Activated T-cell treated with anti-CD3 and anti-CD28 coated beads, Interleukin-2, amount 50 U/mL, for 4 hours (primary cell): ENCODE measurements at regions not wholly inside any gene's neighbourhood (a gene's known extent, or its start where the extent isn't known, plus 50 kb on each side); places are given as distances from the start of the nearest gene placed in this dataset.

ENCODE experiments used
- ATAC-seq, 2 donors: fragments of 200-7000 bp; cut with Tn5 transposase; one replicate each; pipeline ENCODE4 v1.10.0; 2021
- DNase-seq: peaks from one replicate; pipeline ENCODE4 v3.0.0-alpha.2; 2020
- H3K27me3 Mint-ChIP-seq: one replicate; pipeline ENCODE4 v1.8.0; 2021; ENCODE audit warnings: low read depth, mixed read lengths
- H3K36me3 Mint-ChIP-seq: one replicate; pipeline ENCODE4 v1.8.0; 2022; ENCODE audit warnings: mixed read lengths; ENCODE audit not compliant: insufficient read depth
- H3K4me1 Mint-ChIP-seq: one replicate; pipeline ENCODE4 v1.8.0; 2021; ENCODE audit warnings: low read depth, mixed read lengths
- H3K4me3 Mint-ChIP-seq: one replicate; pipeline ENCODE4 v1.8.0; 2021; ENCODE audit warnings: mild to moderate bottlenecking, moderate library complexity, mixed read lengths
- H3K9me3 Mint-ChIP-seq: one replicate; pipeline ENCODE4 v1.8.0; 2021; ENCODE audit warnings: mixed read lengths

DNA sequence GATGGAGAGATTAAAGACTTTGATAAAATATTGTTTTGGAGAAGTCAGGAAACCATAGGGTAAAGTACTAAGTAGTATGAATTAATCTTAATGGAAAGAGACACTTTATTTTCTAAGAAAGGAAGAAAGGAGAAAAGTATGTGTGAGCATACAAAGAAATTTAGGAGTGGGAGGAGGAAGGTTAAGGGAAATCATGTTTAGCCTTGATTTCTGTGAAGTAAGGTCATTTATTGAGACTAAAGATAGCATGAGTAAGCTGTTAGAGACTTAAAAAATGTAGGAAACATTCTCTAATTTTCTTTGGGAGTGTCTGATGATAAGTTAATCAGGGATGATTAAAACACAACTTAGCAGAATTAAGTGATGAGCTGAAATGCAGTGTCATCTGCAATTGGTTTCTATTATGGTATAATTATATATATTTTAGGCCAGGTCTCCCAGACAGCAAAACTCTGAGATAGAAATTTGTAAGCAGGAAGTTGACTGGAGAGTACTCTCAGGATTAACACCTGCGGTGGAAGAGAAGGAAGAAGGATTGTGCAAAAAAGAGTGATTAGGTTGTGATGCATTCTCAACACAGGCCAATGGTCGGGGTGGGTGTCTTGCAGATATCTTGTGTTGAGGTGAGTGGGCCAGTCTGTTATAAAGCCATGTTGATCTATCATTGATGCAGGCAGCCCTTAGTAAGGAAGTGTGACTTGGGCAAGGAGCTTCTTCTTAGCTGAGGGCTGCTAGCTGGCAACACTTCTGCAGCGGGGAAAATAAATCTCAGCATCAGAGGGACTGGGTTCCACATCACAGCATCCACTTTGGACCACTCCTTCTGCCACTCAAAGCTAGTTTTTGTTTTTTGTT lies 256.2 kb downstream of the AEBP2 start:
- Mint-ChIP-seq H3K27me3 (peaks cover 5% of the 10 kb centered on the region), H3K4me1 (peaks cover 13% of the 10 kb centered on the region), H3K9me3 (no peaks in the 10 kb centered on the region), H3K36me3 (peaks cover 1% of the 10 kb centered on the region), H3K4me3 (no peak overlapping the region)
- no peak for ATAC-seq
- no peak for DNase-seq

DNA sequence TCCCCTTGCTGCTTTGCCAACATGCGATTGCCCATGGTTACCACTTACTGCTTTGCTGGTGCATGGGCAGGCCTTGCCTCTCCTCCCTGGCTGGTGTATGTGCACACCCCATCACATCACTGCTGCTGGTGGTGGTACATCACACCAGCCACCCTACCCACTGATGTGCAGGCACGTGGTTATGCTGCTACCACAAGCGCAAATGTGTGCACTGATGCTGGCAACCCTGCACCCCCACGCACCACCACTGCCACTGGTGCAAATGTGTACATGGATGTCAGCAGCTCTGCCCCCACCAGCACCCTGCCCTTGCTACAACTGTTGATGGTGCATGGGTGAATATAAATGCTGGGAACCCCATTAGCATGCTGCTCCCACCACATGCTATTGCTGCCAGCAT lies 261.7 kb downstream of the AEBP2 start:
- no peak for ATAC-seq
- Mint-ChIP-seq H3K36me3 (no peaks in the 10 kb centered on the region), H3K4me1 (no peaks in the 10 kb centered on the region)

DNA sequence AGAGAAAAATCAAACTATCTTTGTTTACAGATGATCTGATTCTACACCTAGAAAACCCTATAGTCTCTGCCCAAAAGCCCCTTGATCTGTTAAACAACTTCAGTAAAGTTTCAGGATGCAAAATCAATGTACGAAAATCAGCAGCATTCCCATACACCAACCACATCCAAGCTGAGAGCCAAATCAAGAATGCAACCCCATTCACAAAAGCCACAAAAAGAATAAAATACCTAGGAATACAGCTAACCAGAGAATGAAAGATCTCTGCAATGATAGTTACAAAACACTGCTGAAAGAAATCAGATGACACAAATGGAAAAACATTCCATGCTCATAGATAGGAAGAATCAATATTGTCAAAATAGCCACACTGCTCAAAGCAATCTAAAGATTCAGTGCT lies 265.7 kb downstream of the AEBP2 start:
- no peaks in the 10 kb centered on the region for H3K36me3 Mint-ChIP-seq

More for the DNA sequence above, 261.7 kb downstream of the AEBP2 start:
- Mint-ChIP-seq H3K27me3 (peaks cover 4% of the 10 kb centered on the region), H3K9me3 (peaks cover 43% of the 10 kb centered on the region), H3K4me3 (no peak overlapping the region)
- DNase-seq, result no peak

DNA sequence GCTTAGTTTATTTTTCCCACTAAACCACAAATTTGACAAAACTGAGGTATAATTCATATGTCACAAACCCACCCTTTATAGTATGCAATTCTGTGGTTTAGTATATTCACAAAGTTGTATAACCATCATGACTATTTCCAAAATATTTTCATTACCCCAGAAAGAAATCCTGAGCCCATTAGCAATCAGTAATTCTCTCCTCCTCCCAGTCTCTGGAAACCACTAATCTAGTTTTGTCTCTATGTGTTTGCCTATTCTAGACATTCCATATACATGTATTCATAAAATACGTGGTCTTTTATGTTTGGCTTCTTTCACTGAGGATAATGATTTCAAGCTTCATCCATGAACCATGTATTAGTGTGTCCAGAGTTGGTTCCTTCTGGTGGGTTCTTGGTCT lies 267.6 kb downstream of the AEBP2 start:
- peaks cover 55% of the 10 kb centered on the region for H3K9me3 Mint-ChIP-seq
- no peak overlapping the region for H3K4me3 Mint-ChIP-seq
- no peaks in the 10 kb centered on the region for H3K36me3 Mint-ChIP-seq
- H3K27me3 Mint-ChIP-seq, result peaks cover 2% of the 10 kb centered on the region
- ATAC-seq (no peak), DNase-seq (no peak)
- no peaks in the 10 kb centered on the region for H3K4me1 Mint-ChIP-seq

More for the DNA sequence above, 265.7 kb downstream of the AEBP2 start:
- Mint-ChIP-seq H3K4me3 (no peak overlapping the region), H3K4me1 (no peaks in the 10 kb centered on the region), H3K27me3 (peaks cover 2% of the 10 kb centered on the region), H3K9me3 (peaks cover 60% of the 10 kb centered on the region)
- DNase-seq (no peak), ATAC-seq (no peak)

DNA sequence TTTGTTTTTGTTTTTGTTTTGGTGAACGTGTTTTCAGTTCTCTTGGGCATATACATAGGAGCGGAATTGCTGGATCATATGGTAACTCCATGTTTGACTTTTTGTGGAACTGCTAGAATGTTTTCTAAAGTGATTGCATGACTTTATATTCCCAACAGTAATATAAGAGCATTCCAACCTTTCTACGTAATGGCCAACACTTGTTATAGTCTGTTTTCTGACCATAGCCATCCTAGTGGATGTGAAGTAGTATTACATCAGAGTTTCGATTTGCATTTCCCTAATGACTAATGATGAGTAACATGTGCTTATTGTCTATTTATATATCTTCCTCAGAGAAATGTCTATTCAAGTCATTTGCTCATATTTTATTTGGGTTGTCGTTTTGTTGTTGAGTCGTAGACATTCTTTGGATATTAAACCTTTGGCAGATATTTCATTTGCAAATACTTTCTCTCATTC lies 268.7 kb downstream of the AEBP2 start:
- no peak for ATAC-seq
- no peak for DNase-seq
- Mint-ChIP-seq H3K4me1 (no peaks in the 10 kb centered on the region), H3K27me3 (peaks cover 2% of the 10 kb centered on the region), H3K36me3 (no peaks in the 10 kb centered on the region), H3K4me3 (no peak overlapping the region), H3K9me3 (peaks cover 45% of the 10 kb centered on the region)

DNA sequence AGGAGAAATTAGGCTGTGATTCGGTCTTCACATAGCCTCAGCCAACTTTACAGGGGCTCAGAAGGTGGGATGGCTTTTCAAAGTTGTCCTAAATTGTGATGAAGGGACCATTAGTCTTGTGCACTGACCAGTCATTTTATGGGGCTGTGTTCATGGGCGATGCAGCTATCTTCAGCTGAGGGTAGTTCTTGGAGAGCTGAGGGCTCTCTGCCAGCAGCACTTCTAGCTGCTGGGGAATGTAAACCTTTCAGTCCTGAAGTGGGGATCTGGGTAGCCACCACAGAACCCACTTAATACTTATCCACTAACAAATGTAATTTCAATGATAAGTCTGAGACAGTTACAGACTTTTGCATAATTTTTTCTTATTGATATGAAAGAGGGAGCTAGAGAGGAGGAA lies 270.6 kb downstream of the AEBP2 start:
- H3K27me3 Mint-ChIP-seq, result no peaks in the 10 kb centered on the region
- DNase-seq (no peak), ATAC-seq (no peak)
- no peaks in the 10 kb centered on the region for H3K36me3 Mint-ChIP-seq
- H3K9me3 Mint-ChIP-seq, result peaks cover 28% of the 10 kb centered on the region
- H3K4me1 Mint-ChIP-seq, result no peaks in the 10 kb centered on the region
- no peak overlapping the region for H3K4me3 Mint-ChIP-seq

DNA sequence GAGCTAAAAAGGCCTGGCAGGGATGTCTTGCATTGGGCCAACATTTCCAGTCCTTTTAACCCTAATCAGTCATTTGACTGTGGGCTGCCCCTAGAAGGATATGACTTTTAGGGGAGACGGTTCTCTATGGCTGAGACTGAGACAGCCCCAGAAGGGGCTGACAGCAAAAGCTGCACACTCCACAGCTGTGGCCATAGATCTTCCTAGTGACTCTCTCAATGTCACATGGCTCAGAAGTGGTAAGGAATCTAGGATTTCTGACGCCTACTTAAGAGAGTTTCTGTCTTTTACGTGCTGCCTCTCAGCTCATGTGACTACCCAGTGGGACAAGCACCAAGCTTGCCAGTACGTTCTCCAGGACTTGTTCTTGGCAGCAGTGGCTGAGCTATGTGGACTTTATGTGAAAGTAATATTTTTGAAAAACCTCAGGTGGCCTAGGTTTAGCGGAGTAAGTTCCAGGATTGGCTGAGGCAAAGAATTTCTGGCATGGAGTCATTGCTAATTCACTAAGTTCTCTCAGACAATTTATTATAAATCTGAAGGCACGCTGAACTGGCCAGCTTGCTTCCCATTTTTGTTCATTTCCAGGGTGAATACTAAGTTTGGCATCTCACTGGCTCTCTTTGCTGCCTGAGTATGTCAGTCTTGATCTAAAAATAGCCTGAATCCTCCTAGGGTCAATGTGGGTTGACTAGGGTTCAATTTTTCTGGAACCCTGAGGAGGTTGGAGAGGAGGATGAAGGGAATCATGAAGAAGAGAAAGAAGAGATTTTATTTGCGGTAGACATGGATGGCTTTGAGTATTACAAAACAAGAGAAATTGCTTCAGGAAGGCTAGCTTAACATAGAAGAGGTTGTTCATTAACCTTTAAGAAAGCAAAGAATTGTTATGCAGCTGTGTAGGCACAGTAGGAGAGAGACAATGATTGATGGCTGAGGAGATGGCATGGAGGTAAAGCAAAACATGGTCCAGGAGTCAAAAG lies 271.8 kb downstream of the AEBP2 start:
- no peaks in the 10 kb centered on the region for H3K4me1 Mint-ChIP-seq
- peaks cover 15% of the 10 kb centered on the region for H3K9me3 Mint-ChIP-seq
- no peaks in the 10 kb centered on the region for H3K36me3 Mint-ChIP-seq
- H3K27me3 Mint-ChIP-seq, result no peaks in the 10 kb centered on the region
- DNase-seq (no peak), ATAC-seq (no peak)
- no peak overlapping the region for H3K4me3 Mint-ChIP-seq

DNA sequence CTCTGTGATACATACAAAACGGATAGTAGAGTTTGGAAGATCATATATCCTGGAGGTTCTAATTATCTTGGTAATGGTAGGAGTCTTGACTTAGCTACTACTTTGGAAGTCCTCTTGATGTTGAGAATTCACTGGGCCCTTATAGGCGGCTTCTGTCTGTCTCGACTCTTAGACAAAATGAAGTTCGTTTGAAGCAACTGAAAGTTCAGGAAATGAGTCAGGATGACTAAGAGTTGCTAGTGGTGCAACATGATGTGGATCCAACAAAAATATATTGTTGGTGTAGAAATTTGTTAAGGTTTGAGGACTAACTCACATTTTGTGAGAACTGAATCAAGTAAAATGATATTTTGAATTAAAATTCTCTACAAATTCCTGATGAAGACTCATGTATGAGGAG lies 272.7 kb downstream of the AEBP2 start:
- H3K4me3 Mint-ChIP-seq, result no peak overlapping the region
- H3K27me3 Mint-ChIP-seq, result no peaks in the 10 kb centered on the region

DNA sequence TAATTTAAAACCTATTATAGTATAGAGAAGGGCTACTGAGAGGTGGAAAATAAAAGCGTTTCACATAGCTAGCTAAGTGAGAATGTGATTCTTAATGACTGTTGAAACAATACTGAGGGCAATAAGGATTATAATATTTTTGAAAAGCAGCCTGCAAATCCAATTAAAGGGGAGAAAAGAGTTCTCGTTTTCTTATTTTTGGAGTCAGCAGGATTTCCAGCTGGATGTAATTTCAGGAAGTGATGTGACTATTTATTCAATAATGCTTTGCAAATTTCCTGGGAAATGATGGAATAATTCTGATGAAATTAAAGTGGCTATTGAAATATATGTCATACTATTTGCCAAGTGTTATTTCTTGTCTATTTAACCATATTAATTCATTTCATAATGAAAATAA lies 279.1 kb downstream of the AEBP2 start:
- H3K4me1 Mint-ChIP-seq, result no peaks in the 10 kb centered on the region
- H3K9me3 Mint-ChIP-seq, result peaks cover under 1% of the 10 kb centered on the region
- no peaks in the 10 kb centered on the region for H3K36me3 Mint-ChIP-seq
- no peak for DNase-seq
- no peaks in the 10 kb centered on the region for H3K27me3 Mint-ChIP-seq
- no peak overlapping the region for H3K4me3 Mint-ChIP-seq
- no peak for ATAC-seq

More for the DNA sequence above, 272.7 kb downstream of the AEBP2 start:
- Mint-ChIP-seq H3K4me1 (no peaks in the 10 kb centered on the region), H3K9me3 (peaks cover 8% of the 10 kb centered on the region), H3K36me3 (no peaks in the 10 kb centered on the region)
- no peak for DNase-seq
- ATAC-seq, result no peak

DNA sequence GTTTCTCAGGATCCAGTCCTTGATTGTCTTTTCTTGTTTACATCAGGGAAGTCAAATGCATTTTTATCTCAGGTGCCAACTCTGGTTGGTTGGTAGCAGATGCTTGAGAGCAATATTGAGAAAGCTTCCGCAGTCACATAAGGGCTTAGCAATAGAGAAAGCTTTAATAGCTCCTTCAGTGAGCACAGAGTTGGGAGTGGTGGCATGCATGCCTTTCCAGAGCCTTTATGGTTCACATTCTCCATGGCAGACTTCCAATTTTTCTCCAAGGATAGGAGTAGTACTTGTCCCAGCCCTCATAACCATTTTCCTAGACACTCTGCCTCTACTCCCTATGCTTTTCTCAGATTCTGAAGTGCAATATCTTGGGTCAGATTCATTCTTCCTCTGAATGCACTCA lies 280.4 kb downstream of the AEBP2 start:
- DNase-seq (no peak), ATAC-seq (no peak)
- H3K36me3 Mint-ChIP-seq, result no peaks in the 10 kb centered on the region
- no peaks in the 10 kb centered on the region for H3K27me3 Mint-ChIP-seq
- H3K4me3 Mint-ChIP-seq, result no peak overlapping the region
- H3K9me3 Mint-ChIP-seq, result peaks cover 6% of the 10 kb centered on the region
- H3K4me1 Mint-ChIP-seq, result no peaks in the 10 kb centered on the region

DNA sequence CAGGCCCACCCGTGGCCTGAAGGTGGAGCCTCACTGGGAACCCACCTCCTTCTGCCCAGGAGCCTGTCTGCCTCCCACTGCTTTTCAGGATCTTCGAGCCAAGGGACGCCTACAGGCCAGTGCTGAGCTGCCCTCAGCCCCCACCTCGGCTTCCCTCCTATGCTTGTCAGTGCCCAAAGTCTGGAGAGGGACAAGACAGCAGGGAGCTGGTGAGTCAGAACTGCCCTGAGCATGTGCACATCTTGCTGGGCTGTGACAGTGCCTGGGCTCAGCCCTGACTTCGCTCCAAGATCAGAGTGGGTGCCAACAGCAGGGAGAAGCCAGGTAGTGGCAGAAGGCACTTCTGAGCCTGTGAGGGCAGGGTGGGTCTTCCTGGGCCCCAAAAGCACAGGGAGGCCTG lies 286.8 kb downstream of the AEBP2 start:
- Mint-ChIP-seq H3K4me3 (no peak overlapping the region), H3K27me3 (no peaks in the 10 kb centered on the region), H3K36me3 (no peaks in the 10 kb centered on the region), H3K9me3 (peaks cover 9% of the 10 kb centered on the region), H3K4me1 (no peaks in the 10 kb centered on the region)
- ATAC-seq, result no peak
- no peak for DNase-seq

DNA sequence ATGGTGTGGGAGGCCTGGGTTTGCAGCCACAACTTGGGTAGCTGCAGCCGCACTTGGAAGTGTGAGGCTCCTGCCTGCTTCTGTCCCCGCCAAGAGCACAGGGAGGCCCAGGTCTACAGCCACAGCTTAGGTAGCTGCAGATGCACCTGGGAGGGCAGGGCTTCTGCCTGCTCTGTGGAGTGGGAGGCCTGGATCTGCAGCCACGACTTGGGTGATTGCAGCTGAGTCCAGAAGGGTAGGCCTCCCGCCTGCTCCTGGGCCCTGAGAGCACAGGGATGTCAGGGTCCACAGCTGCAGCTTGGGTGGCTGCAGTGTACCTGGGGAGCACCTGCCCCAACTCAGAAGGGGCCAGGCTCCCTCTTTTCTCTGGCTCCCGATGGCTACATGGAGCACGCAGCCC lies 287.3 kb downstream of the AEBP2 start:
- no peak overlapping the region for H3K4me3 Mint-ChIP-seq
- H3K27me3 Mint-ChIP-seq, result no peaks in the 10 kb centered on the region
- ATAC-seq (peak in 1 of 2 donors; percentile 10), DNase-seq (no peak)
- no peaks in the 10 kb centered on the region for H3K36me3 Mint-ChIP-seq
- no peaks in the 10 kb centered on the region for H3K4me1 Mint-ChIP-seq
- peaks cover 9% of the 10 kb centered on the region for H3K9me3 Mint-ChIP-seq

DNA sequence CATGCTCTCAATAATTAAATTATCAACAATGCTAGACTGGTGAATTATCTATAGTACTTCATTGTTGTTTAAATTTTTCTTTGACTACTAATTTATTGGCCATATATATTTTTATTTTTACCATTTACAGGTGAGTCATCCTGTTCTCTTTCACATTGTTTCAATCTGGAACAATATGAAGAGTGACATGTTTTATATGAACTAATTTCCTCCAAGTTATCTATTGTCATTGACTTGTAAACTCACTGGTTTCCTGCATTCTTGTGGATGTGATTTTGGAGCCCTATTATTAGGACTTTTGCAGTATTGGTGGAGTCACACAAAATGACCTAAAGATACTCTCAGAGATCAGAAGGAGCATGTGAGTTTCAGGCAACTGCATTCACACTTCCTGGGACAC lies 297.7 kb downstream of the AEBP2 start:
- Mint-ChIP-seq H3K4me1 (no peaks in the 10 kb centered on the region), H3K27me3 (no peaks in the 10 kb centered on the region), H3K9me3 (peaks cover 5% of the 10 kb centered on the region), H3K36me3 (no peaks in the 10 kb centered on the region), H3K4me3 (no peak overlapping the region)
- ATAC-seq, result no peak
- DNase-seq, result no peak

DNA sequence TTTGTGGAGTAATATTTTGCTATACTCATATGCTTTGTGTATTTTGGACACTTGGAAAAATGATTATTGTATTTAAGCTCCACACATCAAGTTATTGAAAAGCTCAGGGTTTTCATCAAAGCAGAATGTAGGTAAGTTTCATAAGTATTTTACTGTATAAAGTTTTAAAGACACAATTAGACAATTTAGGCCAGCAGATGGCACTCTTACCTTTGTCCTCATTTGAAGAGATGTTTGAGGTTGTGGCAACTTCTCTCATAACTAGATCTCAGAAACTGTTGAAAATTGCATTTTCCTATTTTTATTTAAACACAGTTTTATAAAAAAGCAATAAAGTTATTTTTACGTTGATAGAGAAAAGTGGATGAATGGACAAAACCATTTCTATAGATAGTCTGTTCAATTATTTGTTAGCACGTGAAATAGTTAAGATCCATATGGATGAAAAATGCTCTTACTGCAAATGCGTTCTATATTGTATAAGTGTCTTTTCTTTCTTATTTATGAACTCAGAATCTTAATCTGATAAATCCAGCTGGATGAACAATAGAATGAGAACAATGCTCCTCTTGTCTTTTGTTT lies 300.0 kb downstream of the AEBP2 start:
- H3K27me3 Mint-ChIP-seq, result peaks cover 2% of the 10 kb centered on the region
- H3K4me1 Mint-ChIP-seq, result no peaks in the 10 kb centered on the region
- peaks cover 5% of the 10 kb centered on the region for H3K9me3 Mint-ChIP-seq
- H3K4me3 Mint-ChIP-seq, result no peak overlapping the region
- no peaks in the 10 kb centered on the region for H3K36me3 Mint-ChIP-seq
- no peak for DNase-seq
- no peak for ATAC-seq
